Ishikawa (cell line): ENCODE measurements at regions not wholly inside any gene's neighbourhood (a gene's known extent, or its start where the extent isn't known, plus 50 kb on each side); places are given as distances from the start of the nearest gene placed in this dataset.

Experiments
- CEBPB ChIP-seq: IDR thresholded peaks from 2 replicates; pipeline ENCODE4 v1.6.1; 2012
- CREB1 ChIP-seq: IDR thresholded peaks from 2 replicates; pipeline ENCODE4 v1.6.1; 2012; ENCODE audit warnings: low read depth
- EGR1 ChIP-seq: IDR thresholded peaks from 2 replicates; pipeline ENCODE4 v1.6.1; 2012
- EP300 ChIP-seq: IDR thresholded peaks from 2 replicates; pipeline ENCODE4 v1.6.1; 2012; ENCODE audit warnings: borderline replicate concordance
- FOXM1 ChIP-seq: IDR thresholded peaks from 2 replicates; pipeline ENCODE4 v1.6.1; 2012; ENCODE audit warnings: low read depth, borderline replicate concordance
- NFIC ChIP-seq: IDR thresholded peaks from 2 replicates; pipeline ENCODE4 v1.6.1; 2012
- RAD21 ChIP-seq: IDR thresholded peaks from 2 replicates; pipeline ENCODE4 v1.6.1; 2012; ENCODE audit warnings: low read depth
- TAF1 ChIP-seq: IDR thresholded peaks from 2 replicates; pipeline ENCODE4 v1.6.1; 2012; ENCODE audit warnings: low read depth, mild to moderate bottlenecking
- TCF12 ChIP-seq: IDR thresholded peaks from 2 replicates; pipeline ENCODE4 v1.6.1; 2012; ENCODE audit warnings: low read depth
- TEAD4 ChIP-seq: IDR thresholded peaks from 2 replicates; pipeline ENCODE4 v1.6.1; 2012
- YY1 ChIP-seq: IDR thresholded peaks from 2 replicates; pipeline ENCODE4 v1.6.1; 2012; ENCODE audit warnings: low read depth
- ZBTB7A ChIP-seq: IDR thresholded peaks from 2 replicates; pipeline ENCODE4 v1.6.1; 2012; ENCODE audit warnings: low read depth
- TF ChIP-seq, protein P1 (sequence below): IDR thresholded peaks from 2 replicates; pipeline ENCODE4 v1.6.1; 2012
- TF ChIP-seq, protein P2 (sequence below): IDR thresholded peaks from 2 replicates; pipeline ENCODE4 v1.6.1; 2012; ENCODE audit warnings: low read depth, mild to moderate bottlenecking
- TF ChIP-seq, protein P3 (sequence below): IDR thresholded peaks from 2 replicates; pipeline ENCODE4 v1.6.1; 2012

DNA sequence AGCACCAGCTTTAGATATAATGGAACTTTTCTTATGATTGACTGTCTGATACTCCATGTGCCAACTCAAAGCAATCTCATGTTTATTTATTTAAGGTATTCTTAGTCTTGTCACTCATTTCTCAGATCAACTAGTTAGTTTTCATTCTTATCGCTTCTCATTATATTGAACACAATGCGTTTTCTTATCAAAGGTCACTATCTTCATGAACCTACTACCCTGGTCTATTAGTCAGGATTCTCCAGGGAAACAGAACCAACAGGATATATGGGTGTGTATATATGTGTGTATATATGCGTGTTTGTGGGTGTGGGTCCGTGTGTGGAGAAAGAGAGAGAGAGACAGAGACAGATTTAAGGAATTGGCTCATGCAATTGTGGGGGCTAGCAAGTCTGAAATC is 619.9 kb downstream of the ZEB2 start:
- TF ChIP-seq TCF12 = no peak
- TF ChIP-seq NFIC = no peak
- TF ChIP-seq, protein P1, sequence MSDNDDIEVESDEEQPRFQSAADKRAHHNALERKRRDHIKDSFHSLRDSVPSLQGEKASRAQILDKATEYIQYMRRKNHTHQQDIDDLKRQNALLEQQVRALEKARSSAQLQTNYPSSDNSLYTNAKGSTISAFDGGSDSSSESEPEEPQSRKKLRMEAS = no peak
- TF ChIP-seq ZBTB7A = no peak
- TF ChIP-seq RAD21 = no peak
- TF ChIP-seq EP300 = no peak
- TF ChIP-seq EGR1 = no peak
- TF ChIP-seq CEBPB = no peak
- no peak for TF ChIP-seq TAF1
- no peak for TF ChIP-seq CREB1
- no peak for TF ChIP-seq TEAD4
- TF ChIP-seq, protein P2, sequence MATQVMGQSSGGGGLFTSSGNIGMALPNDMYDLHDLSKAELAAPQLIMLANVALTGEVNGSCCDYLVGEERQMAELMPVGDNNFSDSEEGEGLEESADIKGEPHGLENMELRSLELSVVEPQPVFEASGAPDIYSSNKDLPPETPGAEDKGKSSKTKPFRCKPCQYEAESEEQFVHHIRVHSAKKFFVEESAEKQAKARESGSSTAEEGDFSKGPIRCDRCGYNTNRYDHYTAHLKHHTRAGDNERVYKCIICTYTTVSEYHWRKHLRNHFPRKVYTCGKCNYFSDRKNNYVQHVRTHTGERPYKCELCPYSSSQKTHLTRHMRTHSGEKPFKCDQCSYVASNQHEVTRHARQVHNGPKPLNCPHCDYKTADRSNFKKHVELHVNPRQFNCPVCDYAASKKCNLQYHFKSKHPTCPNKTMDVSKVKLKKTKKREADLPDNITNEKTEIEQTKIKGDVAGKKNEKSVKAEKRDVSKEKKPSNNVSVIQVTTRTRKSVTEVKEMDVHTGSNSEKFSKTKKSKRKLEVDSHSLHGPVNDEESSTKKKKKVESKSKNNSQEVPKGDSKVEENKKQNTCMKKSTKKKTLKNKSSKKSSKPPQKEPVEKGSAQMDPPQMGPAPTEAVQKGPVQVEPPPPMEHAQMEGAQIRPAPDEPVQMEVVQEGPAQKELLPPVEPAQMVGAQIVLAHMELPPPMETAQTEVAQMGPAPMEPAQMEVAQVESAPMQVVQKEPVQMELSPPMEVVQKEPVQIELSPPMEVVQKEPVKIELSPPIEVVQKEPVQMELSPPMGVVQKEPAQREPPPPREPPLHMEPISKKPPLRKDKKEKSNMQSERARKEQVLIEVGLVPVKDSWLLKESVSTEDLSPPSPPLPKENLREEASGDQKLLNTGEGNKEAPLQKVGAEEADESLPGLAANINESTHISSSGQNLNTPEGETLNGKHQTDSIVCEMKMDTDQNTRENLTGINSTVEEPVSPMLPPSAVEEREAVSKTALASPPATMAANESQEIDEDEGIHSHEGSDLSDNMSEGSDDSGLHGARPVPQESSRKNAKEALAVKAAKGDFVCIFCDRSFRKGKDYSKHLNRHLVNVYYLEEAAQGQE = no peak
- no peak for TF ChIP-seq YY1
- TF ChIP-seq, protein P3, sequence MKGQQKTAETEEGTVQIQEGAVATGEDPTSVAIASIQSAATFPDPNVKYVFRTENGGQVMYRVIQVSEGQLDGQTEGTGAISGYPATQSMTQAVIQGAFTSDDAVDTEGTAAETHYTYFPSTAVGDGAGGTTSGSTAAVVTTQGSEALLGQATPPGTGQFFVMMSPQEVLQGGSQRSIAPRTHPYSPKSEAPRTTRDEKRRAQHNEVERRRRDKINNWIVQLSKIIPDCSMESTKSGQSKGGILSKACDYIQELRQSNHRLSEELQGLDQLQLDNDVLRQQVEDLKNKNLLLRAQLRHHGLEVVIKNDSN = no peak
- TF ChIP-seq FOXM1 = no peak

DNA sequence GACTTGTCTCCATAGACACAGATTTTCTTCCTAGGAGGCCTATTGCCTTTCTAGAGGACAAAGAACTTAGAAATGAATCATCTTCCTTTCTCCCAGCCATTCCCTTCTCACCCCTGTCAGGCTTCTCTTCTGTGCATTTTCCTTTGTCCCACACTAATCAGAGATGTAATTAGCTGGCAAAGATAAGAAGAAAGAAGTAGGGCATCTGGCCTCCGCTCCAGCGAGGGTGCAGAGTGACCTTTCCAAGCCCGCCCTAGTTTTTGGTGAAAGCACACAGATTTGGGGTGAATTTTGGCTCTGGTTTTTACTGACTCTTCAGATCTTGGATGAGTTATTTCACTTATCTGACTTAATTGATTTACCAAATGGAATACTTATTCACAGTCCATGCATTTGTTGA is 626.5 kb downstream of the ZEB2 start:
- no peak for TF ChIP-seq FOXM1
- no peak for TF ChIP-seq RAD21
- TF ChIP-seq ZBTB7A = no peak
- TF ChIP-seq CREB1 = no peak
- no peak for TF ChIP-seq TCF12

DNA sequence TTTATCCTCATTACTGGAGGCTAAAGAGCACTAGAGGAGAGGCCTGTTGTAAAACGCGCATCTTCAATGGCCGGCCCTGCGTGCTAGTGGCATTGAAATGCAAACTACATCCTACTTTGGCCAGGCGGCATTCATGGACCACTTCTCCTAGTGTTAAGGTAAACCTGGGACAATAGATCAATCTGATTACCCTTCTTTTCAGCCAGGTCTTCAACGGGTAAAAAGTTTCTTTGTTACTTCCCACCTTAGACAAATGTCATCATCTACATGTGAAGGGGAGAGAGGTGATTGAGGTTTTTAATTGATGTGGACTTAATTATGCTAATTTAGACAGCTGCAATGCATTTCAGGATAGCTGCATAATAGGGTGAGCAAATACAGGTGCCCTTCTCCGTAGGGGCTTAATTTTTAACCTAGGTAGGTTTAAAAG is 628.0 kb downstream of the ZEB2 start:
- no peak for TF ChIP-seq EGR1
- no peak for TF ChIP-seq RAD21
- TF ChIP-seq, protein P1 = no peak
- no peak for TF ChIP-seq YY1
- no peak for TF ChIP-seq NFIC
- TF ChIP-seq TCF12 = no peak
- TF ChIP-seq ZBTB7A = no peak
- no peak for TF ChIP-seq CREB1
- TF ChIP-seq, protein P2 = no peak
- TF ChIP-seq TEAD4 = no peak
- TF ChIP-seq CEBPB = no peak
- TF ChIP-seq TAF1 = no peak
- no peak for TF ChIP-seq FOXM1
- no peak for TF ChIP-seq EP300
- TF ChIP-seq, protein P3 = no peak

DNA sequence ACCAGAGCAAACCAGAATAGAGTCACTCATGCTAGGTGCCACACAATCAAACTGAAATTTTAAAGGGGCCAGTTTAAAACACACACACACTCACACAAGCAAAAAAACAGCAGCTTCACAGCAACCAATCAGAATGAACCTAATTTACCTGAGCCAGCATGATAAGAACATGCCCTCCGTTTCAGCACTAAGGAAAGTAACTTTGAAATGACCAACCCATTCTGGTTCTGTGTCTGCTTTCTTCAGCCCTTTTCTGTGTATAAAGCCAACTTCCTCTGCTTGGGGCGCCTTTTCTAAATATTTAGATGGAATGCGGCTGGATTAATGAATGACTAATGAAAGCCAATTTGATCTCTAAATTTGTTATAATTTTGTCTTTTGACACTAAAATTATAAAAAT is 629.1 kb downstream of the ZEB2 start:
- TF ChIP-seq, protein P2 = peak; percentile 70
- no peak for TF ChIP-seq EGR1

DNA sequence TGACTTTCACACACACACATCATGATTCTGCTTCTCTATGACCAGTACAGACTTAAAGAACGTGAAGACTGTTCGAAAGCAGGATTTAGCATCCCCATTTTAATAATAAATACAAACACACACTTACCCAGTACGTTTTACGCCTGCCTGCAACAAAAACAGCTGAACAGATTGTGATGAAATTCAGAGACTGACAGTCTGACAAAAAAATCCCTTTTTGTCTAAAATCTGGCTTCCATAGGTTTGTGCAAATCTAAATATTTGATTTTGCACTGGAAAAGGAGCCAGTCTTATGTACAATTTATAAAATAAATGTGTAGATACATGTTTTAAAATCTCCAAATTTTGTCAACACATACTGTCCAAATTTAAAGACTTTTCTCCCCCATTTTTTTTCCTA is 630.7 kb downstream of the ZEB2 start:
- no peak for TF ChIP-seq TAF1
- TF ChIP-seq ZBTB7A = no peak
- TF ChIP-seq, protein P2 = no peak
- TF ChIP-seq, protein P1 = no peak
- TF ChIP-seq CEBPB = no peak
